Occipital lobe (tissue), 2 donors: ENCODE measurements at regions not wholly inside any gene's neighbourhood (a gene's known extent, or its start where the extent isn't known, plus 50 kb on each side); places are given as distances from the start of the nearest gene placed in this dataset. TPM values are rescaled to one million over a fixed set of nuclear protein-coding genes. Genes with fewer than 3 reads are reported as not detected.
"Not testable (repeated sequence)": the region's sequence is repeated elsewhere in the genome, so short reads cannot be mapped to it uniquely, and the experiment has no call there.

Experiments
- DNase-seq: peaks from one replicate; lab custom pipeline; 2025; lab: John Stamatoyannopoulos, UW
- small RNA-seq: library from RNA; depleted of rRNA; stranded (forward); fragments of <200 nt; gene quantifications from one replicate; pipeline ENCODE3, GENCODE V24; 2014

DNA sequence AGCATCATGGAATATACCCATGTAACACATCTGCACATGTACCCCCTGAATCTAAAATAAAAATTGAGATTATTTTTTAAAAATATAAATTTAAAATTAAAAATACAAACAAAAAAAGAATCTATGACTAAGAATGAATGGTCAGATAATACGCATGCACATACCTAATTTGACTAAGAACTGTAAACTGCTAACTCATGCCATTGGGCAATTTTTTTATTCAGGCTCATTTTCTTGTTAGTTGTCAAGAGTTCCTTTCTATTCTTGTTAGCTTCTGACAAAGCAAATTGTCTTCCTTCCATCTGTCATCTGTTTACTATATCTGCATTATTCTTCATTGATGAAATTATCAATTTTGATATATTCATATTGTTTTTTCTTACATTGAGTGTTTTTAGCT, 69.5 kb upstream of the HAND1 start:
- no peak for DNase-seq

- DNase-seq: no peak
Observed at GRCh38 chr5:154546719-154547118, 68.7 kb upstream of the HAND1 start.

DNA sequence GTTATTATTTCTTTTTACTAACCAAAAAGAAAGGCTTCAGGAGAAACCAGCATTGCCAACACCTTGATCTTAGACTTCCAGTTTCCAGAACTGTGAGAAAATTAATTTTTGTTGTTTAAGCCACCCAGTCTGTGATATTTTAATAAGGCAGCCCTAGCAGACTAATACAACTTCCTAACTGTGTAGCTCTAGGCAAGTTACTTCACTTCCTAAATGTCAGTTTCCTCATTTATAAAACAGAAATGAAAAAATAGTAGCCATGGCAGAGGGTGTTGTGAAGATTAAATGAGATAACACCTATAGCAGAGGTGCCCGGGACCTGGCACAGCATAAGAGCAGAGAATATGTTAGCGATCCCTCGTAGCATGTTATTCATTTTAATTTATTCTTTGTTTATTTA, 66.6 kb upstream of the HAND1 start:
- no peak for DNase-seq

DNA sequence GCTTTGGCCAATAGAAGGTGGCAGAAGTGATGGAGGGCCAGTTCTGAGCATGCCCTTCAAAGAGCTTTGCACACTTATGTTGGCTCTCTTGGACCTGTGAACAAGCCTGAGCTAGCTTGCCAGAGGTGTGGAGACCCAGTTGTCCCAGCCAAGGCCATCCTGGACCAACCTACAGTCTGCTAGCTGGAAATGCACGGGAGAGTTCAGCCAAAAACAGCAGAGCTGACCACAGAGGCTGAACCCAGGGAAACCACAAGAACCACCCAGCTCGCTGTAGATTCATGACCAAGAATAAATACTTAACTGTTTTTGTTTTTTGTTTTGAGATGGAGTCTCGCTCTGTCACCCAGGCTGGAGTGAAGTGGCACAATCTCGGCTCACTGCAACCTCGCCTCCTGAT, 65.4 kb upstream of the HAND1 start:
- no peak for DNase-seq

DNA sequence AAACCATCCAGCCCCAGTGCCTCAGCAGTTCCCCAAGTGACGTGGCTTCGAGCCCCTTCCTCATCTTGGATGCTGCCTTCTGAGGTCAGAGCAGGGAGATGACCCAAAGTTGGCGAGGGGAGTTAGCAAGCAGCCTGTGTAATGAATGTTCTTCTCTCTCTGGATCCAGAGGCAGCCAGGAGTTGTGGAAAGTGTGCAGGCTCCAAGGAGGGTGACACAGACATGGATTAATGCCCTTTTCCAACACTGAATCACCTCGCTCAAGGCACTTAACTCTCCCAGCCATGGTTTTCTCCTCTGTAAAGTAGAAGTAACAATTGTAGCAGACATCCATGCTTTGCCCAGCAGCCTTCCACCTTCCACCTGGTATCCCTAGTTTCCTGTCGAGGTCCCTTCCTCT, 64.6 kb upstream of the HAND1 start:
- no peak for DNase-seq

DNA sequence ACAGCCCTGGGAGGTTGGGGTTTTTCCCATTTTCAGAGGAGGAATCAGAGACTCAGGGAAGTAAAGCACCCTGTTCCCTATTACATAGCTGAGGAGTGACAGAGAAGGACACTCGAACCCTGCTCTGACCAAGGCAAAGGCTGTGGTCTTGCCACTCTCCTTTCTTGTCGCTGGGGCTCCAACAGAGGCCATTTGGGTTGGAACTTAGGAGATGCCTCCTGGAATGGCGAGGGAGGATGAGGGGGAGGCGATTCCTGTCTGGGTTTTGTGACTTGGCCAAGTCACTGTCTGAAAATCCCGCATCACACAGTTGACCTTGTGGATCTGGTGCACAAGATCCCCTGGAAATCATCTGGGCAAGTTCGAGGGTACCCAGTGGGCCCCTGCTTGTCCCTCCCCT, 64.0 kb upstream of the HAND1 start:
- no peak for DNase-seq

- DNase-seq: no peak
Observed at GRCh38 chr5:154541553-154541952, 63.5 kb upstream of the HAND1 start.

- no peak for DNase-seq
Observed at GRCh38 chr5:154540600-154540999, 62.6 kb upstream of the HAND1 start.

- no peak for DNase-seq
Observed at GRCh38 chr5:154538492-154538891, 60.5 kb upstream of the HAND1 start.

- not testable (repeated sequence) for DNase-seq
Observed at GRCh38 chr5:154536439-154536838, 58.4 kb upstream of the HAND1 start.

GRCh38 chr5:154535535-154535934, 57.5 kb upstream of the HAND1 start:
- DNase-seq: no peak

DNA sequence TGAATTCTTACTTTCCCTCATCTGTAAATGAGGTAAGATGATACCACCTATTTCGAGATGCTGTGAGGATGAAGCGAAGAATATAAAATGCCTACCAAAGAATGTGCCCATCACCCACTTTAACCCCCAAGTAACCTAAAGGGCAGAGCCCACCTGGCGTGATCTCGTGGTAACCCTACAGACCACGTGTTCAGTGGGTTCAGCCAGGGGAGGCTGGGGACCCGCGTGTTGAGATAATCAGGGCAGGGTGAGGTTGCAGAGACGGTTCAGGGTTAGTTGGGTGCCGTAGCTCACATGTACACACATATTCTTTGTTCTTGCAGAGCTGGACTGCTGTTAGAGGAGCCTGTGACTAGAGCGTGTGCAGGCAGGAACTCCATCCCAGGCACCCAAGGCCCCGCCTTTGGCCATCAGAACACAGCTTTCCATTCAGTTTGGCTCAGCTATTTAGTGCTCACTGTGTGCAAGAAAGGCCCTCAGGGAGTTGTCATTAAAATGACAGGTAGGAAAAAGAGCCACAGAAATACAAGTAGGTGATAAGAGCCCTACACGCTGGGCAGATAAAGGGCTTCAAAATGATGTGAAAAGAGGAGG, 56.5 kb upstream of the HAND1 start:
- no peak for DNase-seq

DNA sequence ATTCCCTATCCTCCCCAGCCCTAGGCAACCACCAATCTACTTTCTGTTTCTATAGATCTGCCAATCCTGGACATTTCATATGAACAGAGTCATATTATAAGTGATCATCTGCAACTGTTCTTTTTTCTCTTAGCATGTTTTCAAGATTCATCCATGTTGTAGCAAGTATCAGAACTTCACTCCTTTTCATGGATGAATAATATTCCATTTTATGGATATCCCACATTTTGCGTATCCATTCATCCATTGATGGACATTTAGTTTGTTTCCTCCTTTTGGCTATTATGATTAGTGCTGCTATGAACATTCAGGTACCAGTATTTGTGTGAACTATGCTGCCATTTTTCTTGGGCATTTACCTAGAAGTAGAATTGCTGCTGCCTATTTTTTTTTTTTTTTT, 51.3 kb upstream of the HAND1 start:
- no peak for DNase-seq

- no peak for DNase-seq
Observed at GRCh38 chr5:154528005-154528594, 50.1 kb upstream of the HAND1 start.

Small RNA genes in the stretch of these regions (small RNA-seq; reads per million reads assigned to genes)
- not detected for gene MIR1303
- not detected for gene MIR3141
